GM19467 (cell line): ENCODE measurements at regions not wholly inside any gene's neighbourhood (a gene's known extent, or its start where the extent isn't known, plus 50 kb on each side); places are given as distances from the start of the nearest gene placed in this dataset.

ENCODE experiments used
- ATAC-seq: cut with Tn5 transposase; IDR thresholded peaks from one replicate; pipeline ENCODE4 v1.9.1; 2021; ENCODE audit warnings: mild to moderate bottlenecking, moderate library complexity; ENCODE audit not compliant: unreplicated experiment

- ATAC-seq, result no peak
Measured at GRCh38 chr5:164359260-164360255, 854.1 kb downstream of the MAT2B start.

GRCh38 chr5:164360589-164360988, 855.2 kb downstream of the MAT2B start:
- no peak for ATAC-seq

- no peak for ATAC-seq
Measured at GRCh38 chr5:164361986-164362385, 856.6 kb downstream of the MAT2B start.

- ATAC-seq, result no peak
Measured at GRCh38 chr5:164362835-164363234, 857.4 kb downstream of the MAT2B start.

DNA sequence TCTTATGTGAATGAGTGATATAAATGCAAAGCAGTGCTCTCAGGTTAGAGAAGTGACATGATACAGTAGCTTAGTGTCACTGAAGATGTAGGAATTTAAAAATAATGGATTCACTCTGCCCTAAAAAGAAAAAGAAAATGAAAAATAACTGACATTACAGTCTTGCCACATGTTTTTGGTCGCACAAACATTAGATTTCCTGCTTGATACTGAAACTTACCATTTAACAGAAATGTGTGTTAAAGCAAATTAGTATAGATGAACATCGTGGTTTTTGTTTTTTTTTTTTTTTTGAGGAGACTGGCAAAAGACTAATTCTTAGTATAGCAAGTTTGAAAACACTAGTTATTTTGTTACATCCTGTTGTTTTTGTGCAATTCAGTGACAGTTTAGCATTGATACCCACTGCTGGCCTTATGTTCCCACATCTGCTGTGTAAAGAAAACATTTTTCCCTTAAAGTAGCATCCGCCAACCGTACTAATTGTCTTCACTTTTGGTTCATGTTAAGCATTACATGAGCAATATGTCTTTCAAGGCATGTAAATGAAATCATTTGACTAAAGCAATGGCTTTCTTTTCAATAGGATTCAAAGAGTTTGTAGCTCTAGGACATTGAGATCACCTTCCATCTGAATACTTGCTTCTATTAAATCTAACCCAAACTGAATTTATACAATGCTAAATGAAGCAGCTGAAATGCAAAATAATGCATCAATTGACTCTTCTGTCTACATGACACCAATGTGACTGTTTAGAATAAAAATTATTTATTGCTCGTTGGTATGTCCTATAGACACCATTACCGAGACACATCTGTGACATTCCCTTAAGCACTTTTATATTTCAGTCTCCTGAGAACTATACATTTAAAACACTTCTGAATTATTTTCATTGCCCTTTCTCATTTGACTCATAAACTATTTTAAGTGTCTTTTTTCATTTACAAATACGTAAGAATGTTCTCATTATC, 859.1 kb downstream of the MAT2B start:
- ATAC-seq, result no peak

DNA sequence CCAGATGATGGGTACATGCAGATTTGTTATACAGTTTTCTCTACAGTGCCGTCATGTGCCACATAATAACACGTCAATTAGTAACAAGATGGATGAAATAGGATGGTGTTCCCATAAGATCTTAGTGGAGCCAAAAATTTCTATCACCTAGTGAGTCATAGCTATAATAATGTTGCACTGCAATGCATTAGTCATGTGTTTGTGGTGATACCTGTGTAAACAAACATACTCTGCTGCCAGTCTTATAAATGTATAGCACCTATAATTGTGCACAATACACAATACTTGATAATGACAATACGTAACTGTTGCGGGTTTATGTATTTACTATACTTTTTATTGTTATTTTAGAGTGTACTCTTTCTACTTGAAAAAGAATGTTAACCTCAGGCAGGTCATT, 865.4 kb downstream of the MAT2B start:
- ATAC-seq, result no peak

DNA sequence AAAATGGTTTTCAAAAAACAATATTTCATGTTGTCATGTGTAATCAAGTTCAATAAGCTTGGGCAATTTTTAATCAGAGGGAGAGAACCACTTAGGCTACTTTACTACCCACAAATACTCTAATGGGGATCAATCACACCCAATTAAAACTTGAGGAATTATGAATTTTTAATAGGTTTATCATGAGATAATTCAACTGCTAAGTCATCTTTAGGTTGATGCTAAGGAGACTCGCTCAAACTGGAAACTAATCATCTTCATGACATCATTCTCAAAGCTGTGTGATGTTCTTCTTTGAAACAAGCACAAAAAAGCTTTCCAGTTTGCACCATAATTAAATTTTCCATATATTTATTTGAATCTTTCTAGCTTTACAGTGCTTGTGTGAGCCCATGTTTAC, 867.5 kb downstream of the MAT2B start:
- ATAC-seq, result no peak

DNA sequence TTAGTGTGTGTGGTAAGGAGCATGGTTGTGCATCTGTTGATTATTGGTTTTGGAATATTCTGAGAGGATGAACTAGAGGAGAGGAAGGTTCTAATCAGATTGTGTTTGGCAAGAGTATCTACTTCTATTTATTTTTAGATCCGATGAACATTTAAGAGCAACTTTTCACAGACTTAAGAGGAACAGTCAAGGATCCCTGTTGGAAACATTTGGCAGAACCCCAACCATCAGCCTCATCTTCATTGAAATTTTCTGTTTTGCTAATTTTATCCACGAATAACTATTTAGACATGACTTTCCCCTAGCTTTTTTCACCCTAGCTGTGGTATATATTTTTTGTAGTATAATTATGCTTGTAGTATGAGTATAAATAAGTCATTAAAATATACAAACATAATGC, 868.5 kb downstream of the MAT2B start:
- no peak for ATAC-seq

GRCh38 chr5:164375051-164375450, 869.6 kb downstream of the MAT2B start:
- no peak for ATAC-seq

DNA sequence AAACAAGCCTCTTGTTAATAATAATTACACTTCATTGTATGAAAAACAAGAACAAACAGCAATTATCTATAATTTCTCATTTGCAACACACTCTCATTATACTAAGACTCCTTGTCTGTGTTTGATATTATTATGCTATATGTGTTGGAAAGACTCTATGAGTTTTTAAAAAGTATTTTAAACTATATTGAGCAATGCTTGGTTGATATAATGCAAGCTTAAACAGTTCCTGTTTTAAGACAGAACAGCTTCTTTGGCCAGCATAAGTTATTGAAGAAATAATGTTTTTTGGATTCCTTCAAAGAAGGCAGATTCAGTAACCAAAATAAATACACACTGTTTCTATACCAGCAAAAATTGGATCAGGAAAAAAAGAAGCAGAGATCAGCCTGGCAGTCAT, 871.4 kb downstream of the MAT2B start:
- no peak for ATAC-seq

DNA sequence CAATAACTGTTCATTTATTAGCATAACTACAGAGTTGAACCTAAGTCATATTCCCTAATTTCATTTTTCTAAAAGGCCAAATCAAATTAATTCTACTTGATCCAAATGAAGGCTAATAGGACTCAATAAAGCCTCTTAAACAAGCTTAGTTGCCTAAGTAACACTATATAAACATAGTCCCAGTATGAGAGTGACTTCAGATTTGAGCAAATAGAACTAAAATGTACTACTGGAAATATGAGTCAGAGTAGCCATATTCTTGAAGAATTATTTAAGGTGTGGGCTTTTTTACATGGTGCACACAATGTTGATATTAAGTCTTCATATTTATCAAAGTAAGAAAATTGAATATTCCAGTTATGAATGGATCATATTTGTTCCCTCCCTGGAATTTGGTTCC, 872.3 kb downstream of the MAT2B start:
- no peak for ATAC-seq

GRCh38 chr5:164383662-164384061, 878.2 kb downstream of the MAT2B start:
- ATAC-seq, result no peak

DNA sequence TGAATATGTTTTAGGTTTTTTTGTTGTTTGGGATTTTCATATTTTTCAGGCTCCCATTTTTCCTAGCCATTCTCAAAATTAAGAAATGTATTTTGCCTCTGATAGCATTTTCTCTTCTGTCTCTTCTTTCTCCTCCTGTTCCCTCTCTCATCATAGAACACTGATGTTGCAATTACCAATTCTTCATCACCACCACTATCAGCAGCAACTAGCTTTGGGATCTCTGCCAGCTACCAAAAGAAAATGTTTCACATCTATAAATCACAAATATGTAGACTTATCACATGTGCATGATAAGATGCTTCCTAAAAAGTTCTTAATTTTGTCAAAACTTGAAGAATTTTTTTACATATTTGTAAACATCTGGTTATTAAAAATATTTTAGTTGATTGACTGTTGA, 887.1 kb downstream of the MAT2B start:
- no peak for ATAC-seq

GRCh38 chr5:164394686-164395194, 889.3 kb downstream of the MAT2B start:
- no peak for ATAC-seq

GRCh38 chr5:164412531-164412930, 907.1 kb downstream of the MAT2B start:
- no peak for ATAC-seq

DNA sequence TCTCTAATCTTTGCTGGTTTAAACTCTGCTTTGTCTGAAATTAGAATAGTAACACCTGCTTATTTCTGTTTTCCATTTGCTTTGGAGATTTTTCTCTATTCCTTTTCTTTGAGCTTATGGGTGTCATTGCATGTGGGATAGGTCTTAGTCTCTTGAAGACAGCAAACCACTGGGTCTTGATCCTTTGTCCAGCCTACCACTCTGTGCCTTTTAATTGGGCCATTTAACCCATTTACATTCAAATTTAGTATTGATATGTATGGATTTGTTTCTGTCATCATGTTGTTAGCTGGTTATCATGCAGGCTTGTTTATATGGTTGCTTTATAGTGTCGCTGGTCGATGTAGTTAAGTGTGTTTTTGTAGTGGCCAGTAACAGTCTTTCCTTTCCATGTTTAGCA, 914.7 kb downstream of the MAT2B start:
- ATAC-seq, result no peak

DNA sequence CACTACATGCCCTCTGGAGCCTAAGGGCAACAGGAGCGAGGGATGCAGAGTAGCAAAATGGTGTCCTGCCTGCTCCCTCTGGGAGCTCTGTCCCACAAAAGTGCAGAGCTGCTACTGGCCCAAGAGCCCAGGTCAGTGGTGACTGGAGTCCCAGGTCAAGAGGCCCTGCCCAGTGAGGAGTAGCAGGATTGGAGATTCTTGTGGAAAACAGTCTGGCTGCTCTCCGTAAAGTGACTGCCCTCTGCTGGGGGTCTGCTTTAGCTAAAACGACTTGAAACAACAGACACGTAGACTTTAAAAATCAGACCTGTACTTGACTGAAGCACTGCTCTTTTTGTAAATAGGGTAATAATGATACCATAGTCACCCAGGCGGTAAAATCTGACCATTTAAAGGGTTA, 917.0 kb downstream of the MAT2B start:
- ATAC-seq, result no peak

DNA sequence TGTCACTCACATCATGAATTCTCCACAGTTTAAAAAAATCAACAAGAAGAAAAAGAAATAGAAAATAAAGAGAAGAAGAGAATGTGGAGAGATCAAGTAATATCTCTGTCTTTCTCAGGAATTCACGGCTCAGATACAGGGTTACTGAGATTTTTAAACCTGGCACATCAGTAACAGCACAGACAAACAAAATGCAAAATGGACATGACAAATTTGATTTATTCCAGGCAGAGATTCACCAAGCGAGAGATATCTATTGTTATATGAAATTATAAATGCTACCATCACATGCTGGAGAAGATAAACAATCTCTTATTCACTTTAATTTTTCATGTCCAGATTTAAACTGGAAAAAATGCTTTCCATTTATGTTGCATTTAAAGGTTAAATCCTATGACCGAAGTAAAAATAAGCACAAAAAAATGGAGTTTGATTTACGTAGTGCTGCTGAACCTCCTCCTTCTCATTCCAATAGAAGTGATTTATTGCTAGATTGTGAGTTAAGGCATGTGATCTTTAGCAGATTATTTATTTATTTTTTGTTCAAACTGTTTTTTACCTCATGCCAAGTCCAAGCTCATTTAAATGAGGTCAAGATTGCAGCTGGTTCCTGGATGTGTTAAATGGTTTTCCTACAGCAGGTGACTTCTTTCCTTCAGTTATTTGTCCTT, 926.4 kb downstream of the MAT2B start:
- ATAC-seq, result no peak

- no peak for ATAC-seq
Measured at GRCh38 chr5:164433106-164433870, 927.9 kb downstream of the MAT2B start.

- no peak for ATAC-seq
Measured at GRCh38 chr5:164435576-164435975, 930.2 kb downstream of the MAT2B start.
